ENCODE measurements at regions not wholly inside any gene's neighbourhood (a gene's known extent, or its start where the extent isn't known, plus 50 kb on each side); places are given as distances from the start of the nearest gene placed in this dataset.

DNA sequence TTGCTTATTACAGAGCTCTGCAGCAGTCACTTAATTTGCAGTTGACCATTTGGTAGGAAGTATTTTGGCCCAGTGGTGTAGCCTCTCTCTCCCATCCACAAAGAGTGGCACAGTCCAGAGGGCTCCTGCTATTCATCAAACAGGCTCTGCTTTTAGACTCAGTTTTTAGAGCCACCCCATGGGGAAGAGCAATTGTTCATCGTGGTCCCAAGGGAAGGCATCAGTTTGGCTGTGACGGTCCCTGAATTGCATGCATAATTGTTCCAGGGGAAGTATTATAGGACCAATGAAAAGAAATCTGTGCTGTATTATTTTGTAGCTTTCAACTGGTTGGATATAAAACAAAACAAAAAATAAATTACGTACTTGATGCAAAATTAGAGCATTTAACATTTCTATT, 799.0 kb downstream of the DACH1 start:
- DNase-seq = no peak

DNA sequence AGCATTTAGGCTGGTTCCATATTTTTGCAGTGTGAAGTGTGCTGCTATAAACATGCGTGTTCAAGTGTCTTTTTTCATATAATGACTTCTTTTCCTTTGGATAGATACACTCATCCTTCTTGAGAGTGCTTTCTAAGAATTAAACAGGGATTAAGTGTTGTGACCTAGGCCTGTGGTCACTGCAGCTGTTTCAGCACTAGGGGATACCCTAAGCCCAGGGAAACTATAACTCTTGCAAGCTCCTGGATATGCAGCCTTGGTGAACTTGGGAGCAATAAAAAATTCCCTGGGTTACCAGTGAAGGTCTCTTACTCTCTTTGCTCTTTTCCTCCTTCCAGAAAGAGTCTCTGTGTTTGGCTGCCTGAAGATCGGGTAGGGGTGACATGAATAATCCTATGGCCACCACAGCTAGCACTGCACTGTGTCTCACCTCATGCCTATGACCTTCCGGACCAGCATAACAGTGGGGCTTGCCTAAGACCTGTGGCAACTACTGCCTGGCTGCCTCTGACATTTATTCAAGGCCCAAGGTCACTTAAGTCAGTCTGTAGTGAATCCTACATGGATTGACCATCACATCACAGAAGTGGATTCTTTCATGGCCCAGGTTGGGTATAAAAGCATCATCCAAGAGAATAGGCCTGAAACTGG, 799.7 kb downstream of the DACH1 start:
- no peak for DNase-seq

- no peak for DNase-seq
Observed at GRCh38 chr13:71056581-71056980, 810.4 kb downstream of the DACH1 start.

DNA sequence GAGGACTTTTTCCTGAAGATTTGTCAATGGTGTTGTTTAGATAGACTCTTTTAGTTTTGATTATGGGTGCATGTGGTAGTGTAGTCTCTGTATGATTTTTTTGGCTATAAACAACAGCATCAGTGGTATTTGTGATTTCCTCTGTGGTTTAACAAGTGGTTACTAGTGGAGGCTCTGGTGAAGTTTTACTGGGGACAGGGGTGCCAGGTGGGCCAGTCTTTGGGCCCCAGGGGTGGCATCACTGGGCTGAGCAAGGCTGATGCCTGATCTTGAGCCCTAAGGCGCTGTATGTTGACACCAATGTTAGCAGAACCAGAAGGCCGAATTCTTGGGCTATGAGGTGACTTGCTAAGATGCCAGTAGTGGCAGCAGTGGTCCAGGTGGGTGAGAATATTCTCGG, 811.4 kb downstream of the DACH1 start:
- no peak for DNase-seq

DNA sequence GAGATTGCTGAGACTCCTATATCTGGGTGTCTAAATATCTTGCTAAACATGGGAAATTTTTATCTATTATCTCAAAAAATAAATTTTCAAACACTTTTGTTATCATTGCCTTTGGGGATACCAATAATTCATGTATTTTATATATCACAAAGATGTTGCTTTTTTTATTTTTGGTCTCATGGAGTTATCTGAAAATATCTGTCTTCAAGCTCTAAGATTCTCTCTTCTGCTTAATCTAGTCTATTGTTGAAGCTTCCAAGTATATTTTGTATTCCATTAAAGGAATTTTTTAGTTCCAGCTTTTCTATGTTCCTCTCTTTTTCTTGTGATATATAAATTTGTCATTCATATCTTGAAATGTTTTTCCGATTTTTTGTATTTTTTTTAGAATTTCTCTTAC, 812.0 kb downstream of the DACH1 start:
- no peak for DNase-seq

- DNase-seq = no peak
Observed at GRCh38 chr13:71054358-71054757, 812.6 kb downstream of the DACH1 start.

- no peak for DNase-seq
Observed at GRCh38 chr13:71051573-71051972, 815.4 kb downstream of the DACH1 start.

DNA sequence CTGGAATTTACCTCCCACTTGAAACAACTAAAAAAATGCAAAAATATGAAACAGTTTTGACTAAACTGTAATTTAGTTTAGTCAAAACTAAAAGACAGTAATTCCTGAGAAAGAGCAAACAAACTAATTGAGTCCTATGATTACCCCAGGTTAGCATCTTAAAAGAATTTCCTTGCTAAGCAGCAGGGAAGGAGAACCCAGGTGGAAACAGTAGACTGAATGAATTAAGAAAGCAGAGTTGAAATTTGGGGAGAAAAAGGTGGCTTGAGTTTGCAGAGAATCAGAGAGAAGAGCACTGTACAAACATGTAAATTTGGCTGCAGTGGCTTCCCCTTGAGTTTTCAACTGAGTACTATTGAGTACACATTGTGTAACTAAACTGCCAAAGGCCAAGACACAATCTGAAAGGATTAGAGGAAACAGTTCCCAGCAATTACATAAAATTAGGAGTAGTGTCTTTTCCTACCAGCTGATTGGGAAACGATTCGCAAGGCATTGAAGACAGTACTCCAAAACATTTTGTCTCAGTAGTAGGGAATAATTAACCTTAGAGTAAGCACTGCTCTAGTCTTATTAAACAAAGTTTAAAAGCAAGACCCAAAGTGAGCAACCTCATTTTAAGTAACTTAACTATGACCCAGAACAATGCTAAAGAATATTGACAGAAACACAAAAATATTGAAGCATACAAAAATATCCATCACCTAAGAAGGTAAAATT, 820.5 kb downstream of the DACH1 start:
- DNase-seq = no peak

DNA sequence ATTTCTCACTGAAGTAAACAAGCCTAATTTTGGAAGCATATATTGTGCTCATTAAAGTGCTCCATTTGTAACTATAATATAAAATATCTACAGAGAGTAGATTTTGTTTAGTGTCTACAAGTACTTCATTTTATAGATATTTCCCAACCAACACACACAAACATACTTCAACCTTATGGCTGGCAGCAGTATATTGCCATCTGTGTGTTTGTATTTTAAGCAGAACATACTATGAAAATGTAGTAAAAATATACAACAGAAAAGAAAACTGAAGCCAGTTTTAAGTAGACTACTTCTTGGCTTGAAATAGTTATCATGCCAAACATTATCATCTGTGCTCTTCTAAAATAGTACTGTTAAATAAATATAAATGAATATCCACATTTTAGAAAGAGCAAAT, 821.9 kb downstream of the DACH1 start:
- no peak for DNase-seq

DNA sequence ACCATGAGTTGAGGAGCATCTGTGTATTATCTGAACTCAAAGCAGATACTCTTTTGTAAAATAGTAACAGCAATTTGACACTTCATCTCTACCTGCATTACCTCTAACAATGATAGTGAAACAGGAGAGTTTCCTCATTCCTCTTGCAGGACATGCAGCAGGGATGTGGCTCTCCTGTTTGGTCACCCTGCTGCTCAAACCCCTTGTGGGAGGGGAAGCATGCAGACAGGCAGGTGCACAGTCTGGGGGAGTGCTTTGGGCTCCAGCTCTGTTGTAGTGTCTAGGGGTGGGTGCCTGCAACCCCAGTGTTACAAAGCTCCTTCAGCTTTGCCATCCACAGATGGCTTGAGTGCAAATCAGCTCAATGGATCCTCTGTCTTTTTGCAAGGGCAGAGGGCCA, 827.6 kb downstream of the DACH1 start:
- DNase-seq = no peak

- DNase-seq = no peak
Observed at GRCh38 chr13:71034018-71034417, 833.0 kb downstream of the DACH1 start.

GRCh38 chr13:71033026-71033425, 834.0 kb downstream of the DACH1 start:
- no peak for DNase-seq

- DNase-seq = no peak
Observed at GRCh38 chr13:71030784-71031183, 836.2 kb downstream of the DACH1 start.

- no peak for DNase-seq
Observed at GRCh38 chr13:71028884-71029283, 838.1 kb downstream of the DACH1 start.

GRCh38 chr13:71021825-71022422, 845.1 kb downstream of the DACH1 start:
- no peak for DNase-seq

DNA sequence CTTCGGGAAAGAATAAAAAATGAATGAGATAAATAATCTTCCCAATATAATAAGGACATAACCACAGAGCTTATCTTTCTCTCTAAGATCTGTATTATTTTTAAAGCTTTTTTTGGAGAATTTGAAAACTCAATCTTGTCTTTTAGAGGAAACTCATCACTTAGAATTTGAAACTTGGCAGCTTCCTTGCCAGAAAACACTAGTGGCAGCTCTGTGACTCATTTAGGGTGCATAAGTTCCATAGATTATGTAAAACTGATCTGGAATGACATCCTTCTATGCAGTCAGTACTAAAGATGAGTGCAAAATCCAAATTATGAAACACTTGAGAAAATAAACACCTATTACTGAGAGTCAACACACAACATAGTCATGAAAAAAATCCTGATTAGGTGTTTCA, 848.0 kb downstream of the DACH1 start:
- no peak for DNase-seq

DNA sequence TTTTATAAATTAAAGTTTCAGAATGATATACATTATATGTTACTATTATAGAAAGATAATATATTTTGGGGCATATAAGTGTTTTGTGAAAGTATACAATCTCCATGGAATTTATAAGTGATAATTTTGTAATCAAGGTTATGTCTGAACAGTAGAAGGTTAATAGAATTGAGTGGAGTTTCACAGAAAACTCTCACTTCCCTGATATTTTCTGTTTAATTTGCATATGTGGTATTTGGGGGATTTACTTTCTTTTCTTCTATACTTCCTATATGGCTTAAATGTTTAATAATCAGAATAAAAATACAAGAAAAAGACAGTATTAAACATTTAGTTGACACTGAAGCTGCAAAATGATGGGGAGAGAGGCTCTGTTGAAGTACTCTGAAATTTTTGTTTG, 848.5 kb downstream of the DACH1 start:
- no peak for DNase-seq

GRCh38 chr13:71017607-71018006, 849.4 kb downstream of the DACH1 start:
- no peak for DNase-seq

- no peak for DNase-seq
Observed at GRCh38 chr13:71015516-71015915, 851.5 kb downstream of the DACH1 start.

DNA sequence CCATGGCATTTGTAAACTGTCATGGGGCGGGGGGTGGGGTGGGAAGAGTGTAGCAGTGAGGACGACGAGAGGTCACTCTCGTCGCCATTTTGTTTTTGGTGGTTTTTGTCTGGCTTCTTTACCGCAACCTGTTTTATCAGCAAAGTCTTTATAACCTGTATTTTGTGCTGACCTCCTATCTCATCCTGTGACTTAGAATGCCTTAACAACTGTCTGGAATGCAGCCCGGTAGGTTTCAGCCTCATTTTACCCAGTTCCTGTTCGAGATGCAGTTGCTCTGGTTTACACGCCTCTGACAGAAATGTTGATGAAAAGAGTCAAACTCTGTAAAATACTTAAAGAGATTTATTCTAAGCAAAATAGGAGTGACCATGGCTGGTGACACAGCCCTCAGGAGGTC, 852.0 kb downstream of the DACH1 start:
- no peak for DNase-seq

- no peak for DNase-seq
Observed at GRCh38 chr13:71005919-71006318, 861.1 kb downstream of the DACH1 start.

DNA sequence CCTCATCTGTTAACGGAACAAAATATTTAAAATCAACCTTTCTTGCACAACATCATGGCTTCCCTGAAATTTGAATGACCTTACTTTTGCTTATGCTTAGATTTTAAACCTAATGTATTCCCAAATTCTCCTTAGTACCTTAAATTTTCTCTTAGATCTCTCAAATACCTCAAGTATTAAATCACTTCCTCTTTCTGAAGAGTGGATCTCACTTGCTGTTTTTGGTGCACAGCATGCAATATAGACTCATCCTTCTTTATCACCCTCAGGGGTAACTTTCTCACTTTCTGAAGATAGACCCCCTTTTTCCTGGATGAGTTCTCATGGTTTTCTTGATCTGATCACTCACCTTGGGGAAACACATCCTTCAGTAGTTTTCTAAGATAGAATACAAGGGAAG, 871.7 kb downstream of the DACH1 start:
- no peak for DNase-seq

DNA sequence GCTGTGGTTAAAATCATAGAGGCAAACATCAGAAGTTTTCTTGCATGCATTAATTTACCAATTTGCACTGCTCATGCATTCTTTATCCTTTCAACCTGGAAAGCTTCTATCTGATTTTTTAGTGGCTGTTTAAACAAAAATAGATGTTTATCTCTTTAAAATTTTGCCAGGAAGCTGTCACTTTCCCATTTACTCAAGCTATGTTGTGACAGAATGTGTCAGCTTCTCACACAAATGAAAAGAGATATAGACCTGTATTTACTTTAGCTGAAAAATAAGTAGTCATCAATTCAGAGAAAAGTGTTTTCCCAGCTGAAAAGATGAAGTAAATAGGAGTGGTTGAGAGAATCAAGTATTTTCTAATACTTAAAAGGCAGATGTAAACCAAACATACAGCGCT, 872.8 kb downstream of the DACH1 start:
- DNase-seq = no peak

- DNase-seq = no peak
Observed at GRCh38 chr13:70987043-70987442, 878.8 kb upstream of the KLHL1 start.

- no peak for DNase-seq
Observed at GRCh38 chr13:70985371-70985770, 877.1 kb upstream of the KLHL1 start.

Measured in HCEC 1CT (cell line).